DOHH2 (cell line): ENCODE measurements at regions not wholly inside any gene's neighbourhood (a gene's known extent, or its start where the extent isn't known, plus 50 kb on each side); places are given as distances from the start of the nearest gene placed in this dataset.

Source experiments
- H3F3A ChIP-seq: fragments of 200-600 bp; sonication (generic), shearing (Covaris generic); 2 replicates; pipeline ENCODE4 v1.6.0; 2016; ENCODE audit warnings: antibody characterized with exemption, mild to moderate bottlenecking; ENCODE audit not compliant: control insufficient read depth, insufficient read depth
- H3K27ac ChIP-seq: fragments of 200-600 bp; sonication (generic); 2 replicates; pipeline ENCODE4 v1.5.1; 2014; ENCODE audit warnings: low read depth, mild to moderate bottlenecking, low read length, moderate library complexity
- H3K27me3 ChIP-seq: fragments of 200-600 bp; sonication (generic); 2 replicates; pipeline ENCODE4 v1.6.1; 2014; ENCODE audit warnings: mild to moderate bottlenecking, low read length, mixed read lengths; ENCODE audit not compliant: control insufficient read depth
- H3K36me3 ChIP-seq: fragments of 200-600 bp; sonication (generic); 2 replicates; pipeline ENCODE4 v1.6.1; 2014; ENCODE audit warnings: mild to moderate bottlenecking, low read length, moderate library complexity, mixed read lengths; ENCODE audit not compliant: control insufficient read depth
- H3K4me1 ChIP-seq: fragments of 200-600 bp; sonication (generic); 2 replicates; pipeline ENCODE4 v1.6.1; 2014; ENCODE audit warnings: mild to moderate bottlenecking, low read length, mixed read lengths; ENCODE audit not compliant: control insufficient read depth
- H3K4me2 ChIP-seq: fragments of 200-600 bp; sonication (generic); 2 replicates; pipeline ENCODE4 v1.6.0; 2014; ENCODE audit warnings: mild to moderate bottlenecking, low read length, moderate library complexity
- H3K4me3 ChIP-seq: fragments of 200-600 bp; sonication (generic); 2 replicates; pipeline ENCODE4 v1.5.1; 2014; ENCODE audit warnings: mild to moderate bottlenecking, low read length, mixed read lengths
- H3K79me2 ChIP-seq: fragments of 200-600 bp; sonication (generic); 2 replicates; pipeline ENCODE4 v1.6.1; 2014; ENCODE audit warnings: mild to moderate bottlenecking, low read length, mixed read lengths; ENCODE audit not compliant: control insufficient read depth
- H3K9me2 ChIP-seq: fragments of 200-600 bp; sonication (generic); replicated peaks from 2 replicates; pipeline ENCODE4 v1.6.1; 2014; ENCODE audit warnings: mild to moderate bottlenecking, low read length, mixed read lengths; ENCODE audit not compliant: control insufficient read depth
- H3K9me3 ChIP-seq: fragments of 200-600 bp; sonication (generic); 2 replicates; pipeline ENCODE4 v1.6.1; 2014; ENCODE audit warnings: antibody characterized with exemption, low read length, mixed read lengths; ENCODE audit not compliant: control insufficient read depth, insufficient read depth
- H4K20me1 ChIP-seq: fragments of 200-600 bp; sonication (generic); 2 replicates; pipeline ENCODE4 v1.6.0; 2014; ENCODE audit warnings: low read depth, mild to moderate bottlenecking, antibody characterized with exemption, low read length, moderate library complexity; ENCODE audit not compliant: control insufficient read depth, insufficient read depth
- CTCF ChIP-seq: fragments of 200-600 bp; sonication (generic); IDR thresholded peaks from one replicate; pipeline ENCODE4 v1.5.1; 2014; ENCODE audit warnings: antibody characterized with exemption, mild to moderate bottlenecking, low read depth, low read length; ENCODE audit not compliant: poor library complexity, severe bottlenecking
- EZH2phosphoT487 ChIP-seq: fragments of 200-600 bp; sonication (generic); IDR thresholded peaks from 2 replicates; pipeline ENCODE4 v1.6.1; 2017; ENCODE audit warnings: borderline replicate concordance, mild to moderate bottlenecking, antibody characterized with exemption, low read length, moderate library complexity, mixed read lengths

DNA sequence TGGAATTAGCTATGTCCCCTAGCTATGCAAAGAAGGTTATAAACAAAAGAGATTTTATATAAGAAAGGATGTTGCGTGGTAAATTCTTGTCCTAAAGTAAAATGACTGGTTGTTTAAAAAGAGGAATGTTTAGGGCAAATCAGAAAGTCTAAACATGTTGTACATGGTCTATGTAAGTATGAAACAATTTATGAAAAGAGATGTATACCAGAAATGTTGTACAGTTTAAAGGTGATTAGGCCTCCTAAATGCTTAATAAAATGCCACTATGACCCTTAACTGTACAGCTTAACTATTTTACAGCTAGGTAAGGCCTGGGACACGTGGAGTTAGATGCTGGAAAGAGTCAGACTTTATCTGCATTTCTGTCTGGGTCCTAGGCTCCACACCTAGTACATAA is 775.9 kb upstream of the KLHL1 start:
- Histone ChIP-seq H3K4me1 (no peaks in the 10 kb centered on the region), H3K36me3 (no peaks in the 10 kb centered on the region), H3K4me2 (no peak overlapping the region), H3K79me2 (no peaks in the 10 kb centered on the region), H3F3A (no peaks in the 10 kb centered on the region), H3K27me3 (no peaks in the 10 kb centered on the region), H4K20me1 (no peaks in the 10 kb centered on the region), H3K4me3 (no peak overlapping the region), H3K9me3 (no peaks in the 10 kb centered on the region), H3K27ac (no peak overlapping the region), H3K9me2 (no peaks in the 10 kb centered on the region)
- TF ChIP-seq CTCF (no peak), EZH2phosphoT487 (no peak)

- no peaks in the 10 kb centered on the region for H3F3A ChIP-seq
- H3K36me3 ChIP-seq, result no peaks in the 10 kb centered on the region
- H3K9me3 ChIP-seq, result no peaks in the 10 kb centered on the region
- H3K4me2 ChIP-seq, result no peak overlapping the region
- H3K27me3 ChIP-seq, result no peaks in the 10 kb centered on the region
- TF ChIP-seq EZH2phosphoT487 (no peak), CTCF (no peak)
- no peak overlapping the region for H3K27ac ChIP-seq
- H4K20me1 ChIP-seq, result no peaks in the 10 kb centered on the region
- H3K9me2 ChIP-seq, result no peaks in the 10 kb centered on the region
- no peaks in the 10 kb centered on the region for H3K79me2 ChIP-seq
- no peak overlapping the region for H3K4me3 ChIP-seq
- H3K4me1 ChIP-seq, result no peaks in the 10 kb centered on the region
Observed at GRCh38 chr13:70874636-70875035, 766.4 kb upstream of the KLHL1 start.

DNA sequence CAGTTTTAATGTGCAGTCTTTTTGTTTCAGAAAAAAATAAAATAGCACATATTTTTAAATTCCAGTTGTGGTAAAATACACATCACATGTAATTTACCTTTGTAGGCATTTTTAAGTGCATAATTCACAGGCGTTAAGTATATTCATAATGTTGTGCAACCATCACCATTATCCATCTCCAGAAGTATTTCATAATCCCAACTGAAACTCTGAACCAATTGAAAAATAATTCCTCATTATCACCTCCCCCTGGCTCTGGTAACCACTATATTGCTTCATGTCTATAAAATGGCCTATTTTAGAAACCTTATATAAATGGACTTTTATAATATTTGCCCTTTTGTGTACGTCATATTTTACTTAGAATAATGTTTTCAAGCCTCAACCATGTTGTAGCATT is 756.5 kb upstream of the KLHL1 start:
- no peaks in the 10 kb centered on the region for H3K4me1 ChIP-seq
- no peaks in the 10 kb centered on the region for H3K27me3 ChIP-seq
- no peak for TF ChIP-seq EZH2phosphoT487
- TF ChIP-seq CTCF, result no peak
- no peak overlapping the region for H3K4me2 ChIP-seq
- no peaks in the 10 kb centered on the region for H3F3A ChIP-seq
- no peak overlapping the region for H3K4me3 ChIP-seq
- H3K79me2 ChIP-seq, result no peaks in the 10 kb centered on the region
- H4K20me1 ChIP-seq, result no peaks in the 10 kb centered on the region
- H3K27ac ChIP-seq, result no peak overlapping the region
- no peaks in the 10 kb centered on the region for H3K9me3 ChIP-seq
- H3K36me3 ChIP-seq, result no peaks in the 10 kb centered on the region
- H3K9me2 ChIP-seq, result no peaks in the 10 kb centered on the region

DNA sequence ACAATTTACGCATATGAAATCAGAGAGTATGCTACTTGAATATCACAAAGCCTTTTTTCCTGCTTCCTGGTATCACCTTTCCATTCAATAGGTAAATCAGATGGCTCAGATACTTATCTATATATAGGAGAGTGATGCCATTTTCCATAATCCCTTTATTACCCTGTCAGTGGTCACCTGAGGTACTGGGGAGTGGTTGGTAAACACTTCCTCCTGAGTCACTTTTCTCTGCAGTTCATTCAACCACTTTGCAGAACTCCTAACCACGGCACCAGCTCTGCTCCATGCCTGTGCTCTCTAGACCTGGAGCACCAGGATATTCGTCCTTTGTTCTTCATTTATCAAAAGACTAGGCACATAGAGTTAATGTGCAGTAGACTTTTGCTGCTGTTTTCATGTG is 748.5 kb upstream of the KLHL1 start:
- Histone ChIP-seq H4K20me1 (no peaks in the 10 kb centered on the region), H3K9me3 (no peaks in the 10 kb centered on the region), H3K4me1 (no peaks in the 10 kb centered on the region), H3F3A (no peaks in the 10 kb centered on the region), H3K4me2 (no peak overlapping the region), H3K27ac (no peak overlapping the region), H3K9me2 (no peaks in the 10 kb centered on the region), H3K79me2 (no peaks in the 10 kb centered on the region), H3K36me3 (no peaks in the 10 kb centered on the region), H3K27me3 (no peaks in the 10 kb centered on the region), H3K4me3 (no peak overlapping the region)
- TF ChIP-seq CTCF (no peak), EZH2phosphoT487 (no peak)
